Caco-2 (cell line): ENCODE measurements at regions not wholly inside any gene's neighbourhood (a gene's known extent, or its start where the extent isn't known, plus 50 kb on each side); places are given as distances from the start of the nearest gene placed in this dataset.

Source experiments
- BruUV-seq: library from RNA; stranded (reverse); fragments of 400-500 nt; replicated peaks from 2 replicates; lab custom pipeline; 2021; lab: Mats Ljungman, UMichigan
- CTCF ChIA-PET: fragments of 300-600 bp; sonication (Branson Sonifier 250); formaldehyde crosslinking; loops from one replicate; lab custom pipeline; 2022; ENCODE audit warnings: antibody characterized with exemption; lab: Charles Lee
- POLR2A ChIA-PET: fragments of 300-600 bp; sonication (Branson Sonifier 250); formaldehyde crosslinking; loops from one replicate; lab custom pipeline; 2022; ENCODE audit warnings: antibody characterized with exemption; lab: Charles Lee
- DNase-seq, 2 experiments: peaks; one replicate each; pipeline versions ENCODE4 v3.0.0 to v3.0.0-alpha.2; 2020 to 2022
- H3K27me3 ChIP-seq: replicated peaks from 2 replicates; pipeline ENCODE4 v1.6.0; 2011; ENCODE audit warnings: low read length; ENCODE audit not compliant: control insufficient read depth, insufficient read depth
- H3K36me3 ChIP-seq: 2 replicates; pipeline ENCODE4 v1.5.1; 2011; ENCODE audit warnings: low read length; ENCODE audit not compliant: control insufficient read depth, insufficient read depth
- H3K4me1 ChIP-seq: fragments of 250-450 bp; sonication (Bioruptor Pico); 2 replicates; pipeline ENCODE4 v1.5.1; 2020; ENCODE audit warnings: mild to moderate bottlenecking
- H3K4me3 ChIP-seq: 2 replicates; pipeline ENCODE4 v1.5.1; 2011; ENCODE audit warnings: low read depth, mild to moderate bottlenecking, control low read depth, low read length
- H3K9me3 ChIP-seq: fragments of 250-450 bp; sonication (Bioruptor Pico); 2 replicates; pipeline ENCODE4 v1.5.1; 2020; ENCODE audit warnings: mild to moderate bottlenecking, moderate library complexity
- H3K27ac Mint-ChIP-seq: one replicate; pipeline ENCODE4 v1.8.0; 2022; ENCODE audit warnings: mixed read lengths; ENCODE audit not compliant: unreplicated experiment
- H3K27me3 Mint-ChIP-seq: one replicate; pipeline ENCODE4 v1.8.0; 2022; ENCODE audit warnings: mixed read lengths; ENCODE audit not compliant: insufficient read depth, unreplicated experiment
- H3K36me3 Mint-ChIP-seq: one replicate; pipeline ENCODE4 v1.8.0; 2022; ENCODE audit warnings: mild to moderate bottlenecking, mixed read lengths; ENCODE audit not compliant: insufficient read depth, unreplicated experiment
- H3K4me1 Mint-ChIP-seq: one replicate; pipeline ENCODE4 v1.8.0; 2022; ENCODE audit warnings: low read depth, mixed read lengths; ENCODE audit not compliant: unreplicated experiment
- H3K4me3 Mint-ChIP-seq: one replicate; pipeline ENCODE4 v1.8.0; 2022; ENCODE audit warnings: mild to moderate bottlenecking, moderate library complexity, mixed read lengths; ENCODE audit not compliant: unreplicated experiment
- H3K9me3 Mint-ChIP-seq: one replicate; pipeline ENCODE4 v1.8.0; 2022; ENCODE audit warnings: mixed read lengths; ENCODE audit not compliant: unreplicated experiment
- intact Hi-C: fragments of 100-400 bp; cut with micrococcal nuclease; formaldehyde crosslinking; loops from one replicate; pipeline ENCODE4 v1.10.0; 2022; ENCODE audit not compliant: unreplicated experiment
- TF ChIP-seq, protein P1 (sequence below), 2 experiments: fragments of 200-600 bp in 1 of 2; IDR thresholded peaks; 1 replicate in 1 of 2; 2 replicates in 1 of 2; pipeline versions ENCODE4 v1.5.1 to v1.8.0; 2011 to 2022; ENCODE audit warnings: antibody characterized with exemption in 1 of 2, control low read depth in 1 of 2, inconsistent platforms in 1 of 2, low read depth in 1 of 2, low read length in 1 of 2, mild to moderate bottlenecking in 1 of 2, moderate library complexity in 1 of 2; ENCODE audit not compliant: insufficient read depth in 1 of 2, severe bottlenecking in 1 of 2, unreplicated experiment in 1 of 2

DNA sequence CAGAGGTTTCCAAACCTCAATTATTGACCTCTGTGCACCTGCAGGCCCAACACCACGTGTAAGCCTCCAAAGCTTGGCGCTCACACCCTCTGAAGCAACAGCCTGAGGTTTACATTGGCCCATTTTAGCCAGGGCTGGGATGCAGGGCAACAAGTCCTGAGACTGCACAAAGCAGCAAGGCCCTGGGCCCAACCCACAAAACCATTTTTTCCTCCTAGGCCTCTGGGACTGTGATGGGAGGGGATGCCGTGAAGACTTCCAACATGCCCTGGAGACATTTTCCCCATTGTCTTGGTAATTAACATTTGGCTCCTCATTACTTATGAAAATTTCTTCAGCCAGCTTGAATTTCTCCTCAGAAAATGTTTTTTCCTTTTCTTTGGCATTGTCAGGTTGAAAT lies 54.9 kb upstream of the CNKSR2 start:
- Histone ChIP-seq H3K36me3 (no peaks in the 10 kb centered on the region), H3K9me3 (no peaks in the 10 kb centered on the region), H3K4me3 (no peak overlapping the region), H3K27me3 (no peaks in the 10 kb centered on the region), H3K4me1 (no peaks in the 10 kb centered on the region)
- H3K27ac Mint-ChIP-seq: no peak overlapping the region
- DNase-seq: no peak
- ChIA-PET POLR2A (no interaction called here), CTCF (no interaction called here)
- H3K9me3 Mint-ChIP-seq: peaks cover 28% of the 10 kb centered on the region
- TF ChIP-seq, protein P1, sequence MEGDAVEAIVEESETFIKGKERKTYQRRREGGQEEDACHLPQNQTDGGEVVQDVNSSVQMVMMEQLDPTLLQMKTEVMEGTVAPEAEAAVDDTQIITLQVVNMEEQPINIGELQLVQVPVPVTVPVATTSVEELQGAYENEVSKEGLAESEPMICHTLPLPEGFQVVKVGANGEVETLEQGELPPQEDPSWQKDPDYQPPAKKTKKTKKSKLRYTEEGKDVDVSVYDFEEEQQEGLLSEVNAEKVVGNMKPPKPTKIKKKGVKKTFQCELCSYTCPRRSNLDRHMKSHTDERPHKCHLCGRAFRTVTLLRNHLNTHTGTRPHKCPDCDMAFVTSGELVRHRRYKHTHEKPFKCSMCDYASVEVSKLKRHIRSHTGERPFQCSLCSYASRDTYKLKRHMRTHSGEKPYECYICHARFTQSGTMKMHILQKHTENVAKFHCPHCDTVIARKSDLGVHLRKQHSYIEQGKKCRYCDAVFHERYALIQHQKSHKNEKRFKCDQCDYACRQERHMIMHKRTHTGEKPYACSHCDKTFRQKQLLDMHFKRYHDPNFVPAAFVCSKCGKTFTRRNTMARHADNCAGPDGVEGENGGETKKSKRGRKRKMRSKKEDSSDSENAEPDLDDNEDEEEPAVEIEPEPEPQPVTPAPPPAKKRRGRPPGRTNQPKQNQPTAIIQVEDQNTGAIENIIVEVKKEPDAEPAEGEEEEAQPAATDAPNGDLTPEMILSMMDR (IDR thresholded peaks at IDR 0.05; ENCODE audit: insufficient read depth in 1 of 2, low read depth in 1 of 2, low read length in 1 of 2, severe bottlenecking in 1 of 2, unreplicated experiment in 1 of 2): no peak
- H3K36me3 Mint-ChIP-seq: no peaks in the 10 kb centered on the region
- H3K4me3 Mint-ChIP-seq: no peak overlapping the region
- no peaks in the 10 kb centered on the region for H3K4me1 Mint-ChIP-seq
- H3K27me3 Mint-ChIP-seq: no peaks in the 10 kb centered on the region
- BruUV-seq: no TSS peak
- intact Hi-C loops: no loop called here
